ENCODE measurements at regions not wholly inside any gene's neighbourhood (a gene's known extent, or its start where the extent isn't known, plus 50 kb on each side); places are given as distances from the start of the nearest gene placed in this dataset.

DNA sequence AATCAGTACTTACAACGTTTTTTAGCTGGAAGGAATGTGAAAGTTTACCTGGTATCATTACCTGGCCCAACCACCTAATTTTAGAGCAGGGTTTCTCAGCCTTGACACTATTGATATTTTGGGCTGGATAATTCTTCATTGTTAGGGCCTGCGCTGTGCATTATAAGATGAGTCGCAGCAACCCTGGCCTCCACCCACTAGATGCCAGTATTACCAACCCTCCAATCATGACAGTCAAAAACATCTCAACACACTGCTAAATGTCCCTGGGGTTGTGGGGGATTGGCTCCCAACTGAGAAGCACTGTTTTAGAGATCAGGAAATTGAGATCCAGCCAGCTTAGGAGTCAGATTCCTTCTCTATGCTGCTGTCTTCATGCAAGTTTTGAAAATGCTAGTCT lies 265.3 kb upstream of the TCF4 start:
- H3K27me3 ChIP-seq (ENCODE audit: control insufficient read depth, insufficient read depth, low read length) = no peaks in the 10 kb centered on the region
- H3K4me3 ChIP-seq (ENCODE audit: insufficient read depth, low read depth, low read length) = no peak overlapping the region
- DNase-seq = no peak
- H3K36me3 ChIP-seq (replicated peaks; ENCODE audit: control insufficient read depth, insufficient read depth, low read length) = no peaks in the 10 kb centered on the region

DNA sequence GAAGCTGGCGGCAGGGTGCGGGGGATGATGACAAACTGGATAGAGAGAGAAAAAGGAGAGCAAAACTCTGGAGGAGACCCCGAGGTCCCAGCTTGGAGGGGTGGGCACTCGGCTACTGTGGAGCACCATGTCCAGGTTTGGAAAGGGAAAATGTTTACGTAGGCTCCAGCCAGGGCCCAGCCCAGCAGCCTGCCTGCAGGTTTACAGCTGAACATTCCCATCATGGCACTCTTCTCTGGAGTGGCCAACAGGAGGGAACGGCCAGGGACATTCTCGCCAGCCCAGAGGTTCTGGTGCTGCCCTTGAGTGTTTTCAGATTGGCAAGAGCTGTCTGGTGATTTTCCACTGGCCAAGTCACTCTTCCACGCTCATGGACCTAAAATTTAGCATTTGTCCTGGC lies 262.9 kb upstream of the TCF4 start:
- H3K36me3 ChIP-seq (replicated peaks; ENCODE audit: control insufficient read depth, insufficient read depth, low read length) = no peaks in the 10 kb centered on the region
- DNase-seq = no peak
- H3K4me3 ChIP-seq (ENCODE audit: insufficient read depth, low read depth, low read length) = no peak overlapping the region
- H3K27me3 ChIP-seq (ENCODE audit: control insufficient read depth, insufficient read depth, low read length) = no peaks in the 10 kb centered on the region

DNA sequence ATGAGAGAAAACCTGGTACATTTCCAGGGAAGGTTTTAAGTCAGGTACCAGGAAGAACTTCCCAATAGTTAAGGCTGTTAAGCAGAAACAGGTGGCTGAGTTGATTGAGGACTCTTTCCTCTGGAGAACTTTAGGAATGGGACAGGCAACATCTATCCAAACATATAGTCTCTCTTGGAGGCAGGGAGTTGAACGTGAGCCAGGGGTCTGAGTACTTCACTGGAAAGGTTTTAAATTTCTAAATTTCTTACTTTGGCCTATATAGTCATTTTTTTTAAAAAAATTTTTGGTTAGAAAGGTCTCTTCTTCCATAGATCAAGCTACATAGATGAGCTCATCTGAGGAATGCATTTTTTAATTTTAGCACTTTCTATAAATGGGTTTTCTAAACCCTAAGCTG lies 261.4 kb upstream of the TCF4 start:
- DNase-seq = no peak
- Histone ChIP-seq H3K36me3 (replicated peaks; ENCODE audit: control insufficient read depth, insufficient read depth, low read length) (no peaks in the 10 kb centered on the region), H3K4me3 (ENCODE audit: insufficient read depth, low read depth, low read length) (no peak overlapping the region), H3K27me3 (ENCODE audit: control insufficient read depth, insufficient read depth, low read length) (no peaks in the 10 kb centered on the region)

DNA sequence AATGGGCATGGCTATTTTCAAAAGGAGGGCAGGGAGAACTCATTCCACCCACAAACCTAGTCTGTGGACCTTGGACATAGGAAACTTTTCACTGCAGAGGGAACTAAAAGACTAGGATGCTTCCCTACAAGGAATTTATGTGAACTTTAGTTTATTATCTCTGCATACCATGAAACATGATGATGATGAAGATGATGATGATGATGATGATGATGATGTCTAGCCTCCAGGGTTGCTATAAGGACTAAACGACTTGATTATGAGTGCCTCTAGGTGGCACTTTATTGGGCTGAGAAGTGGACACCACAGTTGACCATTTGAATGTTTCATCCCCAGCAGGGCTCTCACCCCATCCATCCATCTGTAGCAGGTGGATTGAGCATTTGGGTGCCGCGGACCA lies 260.0 kb upstream of the TCF4 start:
- DNase-seq = no peak
- no peaks in the 10 kb centered on the region for H3K36me3 ChIP-seq (replicated peaks; ENCODE audit: control insufficient read depth, insufficient read depth, low read length)
- H3K27me3 ChIP-seq (ENCODE audit: control insufficient read depth, insufficient read depth, low read length) = no peaks in the 10 kb centered on the region
- H3K4me3 ChIP-seq (ENCODE audit: insufficient read depth, low read depth, low read length) = no peak overlapping the region

DNA sequence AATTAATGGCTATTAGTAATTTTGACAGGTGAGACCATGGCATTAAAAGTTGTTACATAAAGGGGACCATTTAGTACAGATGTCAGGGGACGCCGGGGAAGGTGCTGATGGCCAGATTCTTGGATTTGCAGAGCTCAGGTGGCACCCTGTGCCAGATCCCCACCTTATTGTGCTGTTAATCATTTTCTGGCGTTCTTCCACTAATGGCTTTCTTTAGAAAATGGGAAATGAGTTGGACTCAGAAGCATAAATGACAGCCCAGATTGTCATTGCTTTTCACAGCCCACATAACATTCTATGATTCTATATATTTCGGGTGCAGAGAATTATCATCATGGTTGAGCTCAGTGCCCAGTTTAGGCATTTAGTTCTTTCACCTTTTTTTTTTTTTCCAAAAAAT lies 257.2 kb upstream of the TCF4 start:
- Histone ChIP-seq H3K36me3 (replicated peaks; ENCODE audit: control insufficient read depth, insufficient read depth, low read length) (no peaks in the 10 kb centered on the region), H3K27me3 (ENCODE audit: control insufficient read depth, insufficient read depth, low read length) (no peaks in the 10 kb centered on the region), H3K4me3 (ENCODE audit: insufficient read depth, low read depth, low read length) (no peak overlapping the region)
- no peak for DNase-seq

DNA sequence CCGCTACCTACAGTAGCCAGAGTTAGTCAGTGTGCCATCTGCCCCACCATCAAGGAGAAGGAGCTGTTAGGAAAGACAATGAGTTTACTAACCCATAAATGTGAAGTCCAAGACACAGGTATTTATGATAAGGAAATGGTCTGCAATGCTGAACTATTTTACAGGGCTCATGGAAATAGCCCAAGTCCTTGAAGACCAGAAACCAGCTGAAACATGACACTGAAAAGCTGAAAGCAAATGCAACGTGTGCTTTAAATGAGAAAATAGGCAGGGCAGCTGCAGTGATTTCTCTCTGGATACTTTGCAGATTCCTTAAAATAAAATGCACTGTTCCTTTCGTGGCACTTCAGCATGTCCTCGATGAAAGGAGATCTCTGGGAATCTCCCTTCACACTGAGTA lies 256.4 kb upstream of the TCF4 start:
- DNase-seq = no peak
- no peak overlapping the region for H3K4me3 ChIP-seq (ENCODE audit: insufficient read depth, low read depth, low read length)
- H3K27me3 ChIP-seq (ENCODE audit: control insufficient read depth, insufficient read depth, low read length) = no peaks in the 10 kb centered on the region
- no peaks in the 10 kb centered on the region for H3K36me3 ChIP-seq (replicated peaks; ENCODE audit: control insufficient read depth, insufficient read depth, low read length)

DNA sequence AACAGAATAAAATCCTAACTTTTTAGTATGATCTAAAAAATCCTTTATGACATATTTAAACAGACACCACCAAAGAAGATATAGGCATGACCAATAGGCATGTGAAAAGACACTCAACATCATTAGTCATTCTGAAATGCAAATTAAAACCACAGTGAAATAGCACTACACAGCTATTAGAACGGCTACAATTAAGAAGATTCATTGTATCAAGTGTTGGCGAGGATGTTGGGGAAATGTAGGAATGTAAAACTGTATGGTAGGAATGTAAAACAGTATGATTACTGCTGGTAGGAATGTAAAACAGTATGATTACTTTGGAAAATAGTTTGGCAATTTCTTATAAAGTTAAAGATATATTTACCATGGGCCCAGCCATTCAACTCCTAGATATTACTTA lies 253.3 kb upstream of the TCF4 start:
- no peak for DNase-seq

DNA sequence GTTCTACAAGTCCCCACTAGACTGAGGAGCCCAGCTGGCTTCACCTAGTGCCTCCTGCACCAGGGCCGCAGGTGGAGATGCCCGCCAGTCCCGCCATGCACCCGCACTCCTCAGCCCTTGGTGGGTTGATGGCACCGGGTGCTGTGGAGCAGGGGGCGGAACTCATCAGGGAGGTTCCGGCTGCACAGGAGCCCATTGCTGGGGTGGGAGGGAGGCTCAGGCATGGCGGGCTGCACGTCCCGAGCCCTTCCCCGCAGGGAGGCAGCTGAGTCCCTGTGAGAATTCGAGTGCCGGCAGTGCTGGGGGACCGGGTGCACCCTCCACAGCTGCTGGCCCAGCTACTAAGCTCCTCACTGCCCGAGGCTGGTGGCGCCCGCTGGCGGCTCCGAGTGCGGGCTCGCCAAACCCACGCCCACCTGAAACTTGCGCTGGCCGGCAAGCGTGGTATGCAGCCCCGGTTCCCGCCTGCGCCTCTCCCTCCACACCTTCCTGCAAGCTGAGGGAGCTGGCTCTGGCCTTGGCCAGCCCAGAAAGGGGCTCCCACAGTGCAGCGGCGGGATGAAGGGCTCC lies 252.7 kb upstream of the TCF4 start:
- Histone ChIP-seq H3K27me3 (ENCODE audit: control insufficient read depth, insufficient read depth, low read length) (no peaks in the 10 kb centered on the region), H3K36me3 (replicated peaks; ENCODE audit: control insufficient read depth, insufficient read depth, low read length) (no peaks in the 10 kb centered on the region), H3K4me3 (ENCODE audit: insufficient read depth, low read depth, low read length) (no peak overlapping the region)
- no peak for DNase-seq

More for the DNA sequence above, 253.3 kb upstream of the TCF4 start:
- Histone ChIP-seq H3K36me3 (replicated peaks; ENCODE audit: control insufficient read depth, insufficient read depth, low read length) (no peaks in the 10 kb centered on the region), H3K4me3 (ENCODE audit: insufficient read depth, low read depth, low read length) (no peak overlapping the region), H3K27me3 (ENCODE audit: control insufficient read depth, insufficient read depth, low read length) (no peaks in the 10 kb centered on the region)

DNA sequence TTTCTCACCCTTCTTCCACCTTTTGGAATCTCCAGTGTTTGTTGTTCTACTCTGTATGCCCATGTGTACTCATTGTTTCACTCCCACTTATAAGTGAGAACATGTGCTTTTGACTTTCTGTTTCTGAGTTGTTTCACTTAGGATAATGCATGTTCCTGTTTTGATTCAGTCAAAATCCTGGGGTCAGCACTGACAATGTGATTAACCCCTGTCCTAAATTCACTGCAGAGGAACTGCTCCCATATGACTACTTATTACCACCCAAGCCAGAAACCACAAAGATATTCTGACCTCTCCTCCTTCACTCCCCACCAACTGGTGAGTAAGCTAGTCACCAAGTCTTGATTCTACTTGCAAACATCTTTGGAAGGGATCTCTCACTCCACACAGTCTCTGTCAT lies 251.4 kb upstream of the TCF4 start:
- Histone ChIP-seq H3K27me3 (ENCODE audit: control insufficient read depth, insufficient read depth, low read length) (no peaks in the 10 kb centered on the region), H3K4me3 (ENCODE audit: insufficient read depth, low read depth, low read length) (no peak overlapping the region), H3K36me3 (replicated peaks; ENCODE audit: control insufficient read depth, insufficient read depth, low read length) (no peaks in the 10 kb centered on the region)
- no peak for DNase-seq

DNA sequence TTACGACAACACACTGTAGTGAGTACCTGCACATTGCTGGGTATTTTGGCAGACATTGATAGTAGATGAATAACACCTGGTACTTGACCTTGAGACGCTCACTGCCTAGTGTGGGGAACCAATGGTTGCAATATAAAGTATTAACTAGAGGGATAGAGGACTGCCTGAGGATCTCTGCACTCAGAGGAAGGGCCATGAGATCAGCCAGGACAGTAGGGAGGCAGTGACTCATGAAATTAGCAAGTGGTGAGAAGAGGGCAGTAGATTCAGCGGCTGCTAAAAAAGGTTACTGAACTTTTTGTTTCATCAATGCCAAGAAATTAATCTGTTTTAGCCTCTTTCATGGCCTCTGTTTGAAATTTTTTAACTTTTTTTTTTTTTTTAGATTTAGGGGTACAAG lies 250.8 kb upstream of the TCF4 start:
- Histone ChIP-seq H3K27me3 (ENCODE audit: control insufficient read depth, insufficient read depth, low read length) (no peaks in the 10 kb centered on the region), H3K4me3 (ENCODE audit: insufficient read depth, low read depth, low read length) (no peak overlapping the region), H3K36me3 (replicated peaks; ENCODE audit: control insufficient read depth, insufficient read depth, low read length) (no peaks in the 10 kb centered on the region)
- no peak for DNase-seq

DNA sequence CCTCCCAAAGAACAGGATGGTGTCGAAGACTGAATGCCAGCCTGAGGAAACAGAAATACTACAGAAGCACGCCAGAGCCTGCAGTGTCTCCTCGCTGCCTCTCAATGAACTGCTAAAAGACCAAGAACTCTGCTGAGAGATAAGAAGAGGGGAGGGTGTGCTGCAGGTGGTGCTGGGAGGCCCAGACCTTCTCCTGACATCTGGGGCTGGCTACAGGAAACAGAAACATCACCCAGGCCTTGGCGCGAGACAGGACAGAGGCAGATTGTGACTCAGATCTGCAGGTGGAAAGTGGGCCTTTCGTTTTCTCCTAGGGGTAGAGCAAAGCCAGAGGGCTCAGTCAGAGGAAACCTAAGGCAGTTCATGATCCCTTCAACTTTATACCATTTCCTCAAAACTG lies 250.3 kb upstream of the TCF4 start:
- Histone ChIP-seq H3K27me3 (ENCODE audit: control insufficient read depth, insufficient read depth, low read length) (no peaks in the 10 kb centered on the region), H3K4me3 (ENCODE audit: insufficient read depth, low read depth, low read length) (no peak overlapping the region), H3K36me3 (replicated peaks; ENCODE audit: control insufficient read depth, insufficient read depth, low read length) (no peaks in the 10 kb centered on the region)
- DNase-seq = no peak

DNA sequence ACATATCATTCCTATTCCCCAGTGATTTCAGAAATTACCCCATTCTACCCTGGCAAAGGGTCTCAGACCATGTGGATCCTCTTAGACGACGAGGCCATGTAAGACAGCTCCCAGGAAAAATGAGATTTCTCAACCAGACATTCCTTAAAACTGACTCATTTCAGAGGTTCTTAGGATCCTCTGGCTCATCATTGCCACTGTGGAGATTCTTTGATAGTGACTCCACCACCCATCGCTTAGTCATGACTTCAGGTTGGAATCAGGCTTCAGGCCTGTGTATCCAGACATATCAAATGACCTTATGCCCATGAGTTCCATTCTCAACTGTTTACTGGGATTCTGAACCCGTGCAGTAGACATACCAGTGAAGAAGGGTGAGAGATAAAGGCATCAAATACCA lies 245.6 kb upstream of the TCF4 start:
- no peak overlapping the region for H3K4me3 ChIP-seq (ENCODE audit: insufficient read depth, low read depth, low read length)
- no peaks in the 10 kb centered on the region for H3K27me3 ChIP-seq (ENCODE audit: control insufficient read depth, insufficient read depth, low read length)
- no peak for DNase-seq
- no peaks in the 10 kb centered on the region for H3K36me3 ChIP-seq (replicated peaks; ENCODE audit: control insufficient read depth, insufficient read depth, low read length)

DNA sequence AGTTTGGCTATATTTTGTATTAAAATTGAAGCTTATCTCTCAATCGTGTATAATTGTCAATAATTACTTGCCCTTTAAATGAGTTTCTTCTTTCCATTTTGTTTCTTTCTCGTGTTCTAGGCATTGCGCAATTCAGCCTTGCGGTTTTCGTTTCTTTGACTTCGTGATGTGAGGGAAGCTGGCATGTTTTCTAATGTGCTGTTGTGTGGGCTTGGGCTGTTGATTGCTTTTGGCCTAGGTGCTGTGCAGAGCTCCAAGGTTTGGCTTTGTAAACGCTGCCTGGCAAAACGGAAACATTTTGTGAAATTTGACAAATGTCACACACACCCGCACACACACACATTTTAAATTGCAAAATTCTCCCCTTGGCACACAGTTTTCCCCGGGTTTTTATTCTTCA lies 242.6 kb upstream of the TCF4 start:
- H3K36me3 ChIP-seq (replicated peaks; ENCODE audit: control insufficient read depth, insufficient read depth, low read length) = no peaks in the 10 kb centered on the region
- no peaks in the 10 kb centered on the region for H3K27me3 ChIP-seq (ENCODE audit: control insufficient read depth, insufficient read depth, low read length)
- no peak overlapping the region for H3K4me3 ChIP-seq (ENCODE audit: insufficient read depth, low read depth, low read length)
- no peak for DNase-seq

DNA sequence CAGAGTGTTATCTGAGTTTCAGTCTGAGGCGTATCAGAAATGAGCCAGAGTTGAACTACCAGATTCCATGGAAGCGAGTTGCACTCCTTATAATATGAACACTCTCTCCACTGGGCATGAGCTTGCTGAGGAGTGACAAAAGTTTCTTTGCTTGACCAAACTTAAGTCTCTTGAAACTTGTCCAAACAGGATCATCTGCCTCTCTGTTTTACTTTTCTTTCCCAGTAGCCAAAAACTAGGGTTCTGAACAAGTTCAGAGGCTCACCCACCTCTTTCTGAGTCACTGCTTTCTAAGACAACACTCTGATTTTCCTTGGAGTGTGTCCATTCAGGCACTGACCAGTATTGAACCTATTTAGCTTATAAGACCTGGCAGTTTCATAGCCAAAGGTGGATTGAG lies 233.2 kb upstream of the TCF4 start:
- Histone ChIP-seq H3K27me3 (ENCODE audit: control insufficient read depth, insufficient read depth, low read length) (no peaks in the 10 kb centered on the region), H3K4me3 (ENCODE audit: insufficient read depth, low read depth, low read length) (no peak overlapping the region), H3K36me3 (replicated peaks; ENCODE audit: control insufficient read depth, insufficient read depth, low read length) (no peaks in the 10 kb centered on the region)
- no peak for DNase-seq

DNA sequence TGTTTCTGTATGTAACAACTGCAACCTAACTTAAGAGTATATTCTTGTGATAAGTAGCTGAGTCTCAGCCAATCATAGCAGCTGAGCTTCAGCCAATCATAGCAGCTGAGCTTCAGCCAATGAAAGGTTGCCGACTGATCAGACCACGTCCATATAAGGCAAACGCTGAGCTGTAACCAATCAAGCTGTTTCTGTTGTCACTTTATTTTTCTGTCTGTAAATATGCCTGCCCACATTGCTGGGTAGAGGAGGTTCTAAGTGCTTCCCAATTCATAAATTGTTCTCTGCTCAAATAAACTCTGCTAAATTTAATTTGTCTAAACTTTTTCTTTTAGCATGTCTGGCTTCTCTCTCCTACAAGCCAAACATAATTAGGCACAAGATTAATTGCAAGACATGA lies 231.5 kb upstream of the TCF4 start:
- DNase-seq = no peak
- no peak overlapping the region for H3K4me3 ChIP-seq (ENCODE audit: insufficient read depth, low read depth, low read length)
- no peaks in the 10 kb centered on the region for H3K27me3 ChIP-seq (ENCODE audit: control insufficient read depth, insufficient read depth, low read length)
- no peaks in the 10 kb centered on the region for H3K36me3 ChIP-seq (replicated peaks; ENCODE audit: control insufficient read depth, insufficient read depth, low read length)

DNA sequence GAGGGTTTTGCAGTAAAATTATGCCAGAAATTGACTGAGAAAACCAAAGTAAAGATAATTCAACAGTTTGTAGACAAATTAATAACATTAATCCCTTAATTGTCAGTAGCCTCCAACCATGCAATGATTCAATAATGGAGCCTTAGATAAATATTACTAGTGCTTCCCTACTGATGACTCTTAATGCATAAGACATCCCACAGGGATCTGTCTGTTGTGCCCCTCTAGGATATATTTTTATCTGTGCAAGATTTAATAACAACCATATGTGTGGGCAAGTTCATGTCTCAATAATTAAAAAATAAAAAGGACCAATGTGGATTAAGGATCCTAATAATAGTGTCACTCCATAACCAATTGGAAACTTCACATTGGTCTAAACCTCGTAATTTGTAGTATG lies 230.3 kb upstream of the TCF4 start:
- Histone ChIP-seq H3K4me3 (ENCODE audit: insufficient read depth, low read depth, low read length) (no peak overlapping the region), H3K27me3 (ENCODE audit: control insufficient read depth, insufficient read depth, low read length) (no peaks in the 10 kb centered on the region), H3K36me3 (replicated peaks; ENCODE audit: control insufficient read depth, insufficient read depth, low read length) (no peaks in the 10 kb centered on the region)
- DNase-seq = no peak

Data from H7 (cell line).